Uterus (tissue), 2 donors: ENCODE measurements at regions not wholly inside any gene's neighbourhood (a gene's known extent, or its start where the extent isn't known, plus 50 kb on each side); places are given as distances from the start of the nearest gene placed in this dataset.

Experiments
- CTCF ChIP-seq, 4 experiments: fragments of 200-600 bp in 2 of 4; fragments of 450-650 bp in 2 of 4; sonication (generic) in 2 of 4; IDR thresholded peaks; one replicate each; pipeline ENCODE4 v1.5.1; 2016 to 2019; ENCODE audit warnings: antibody characterized with exemption in 4 of 4, mild to moderate bottlenecking in 2 of 4, moderate library complexity in 1 of 4
- POLR2A ChIP-seq, 2 donors: fragments of 450-650 bp; IDR thresholded peaks; one replicate each; pipeline ENCODE4 v1.6.1; 2016; ENCODE audit warnings: antibody characterized with exemption in 2 of 2, mild to moderate bottlenecking in 1 of 2, moderate library complexity in 1 of 2

- TF ChIP-seq CTCF (IDR thresholded peaks at IDR 0.05) = no peak
- TF ChIP-seq POLR2A (IDR thresholded peaks at IDR 0.05) = no peak
Measured at GRCh38 chr10:58969576-58969975, 206.9 kb upstream of the PHYHIPL start.
